ENCODE measurements at regions not wholly inside any gene's neighbourhood (a gene's known extent, or its start where the extent isn't known, plus 50 kb on each side); places are given as distances from the start of the nearest gene placed in this dataset.

GRCh38 chr4:115357776-115358175 is 244.4 kb upstream of the NDST4 start:
- TF ChIP-seq EZH2 (IDR thresholded peaks at IDR 0.05; ENCODE audit: insufficient read depth, poor library complexity, severe bottlenecking) (no peak), EZH2phosphoT487 (IDR thresholded peaks at IDR 0.05; ENCODE audit: insufficient read depth, low read depth) (no peak)

Data from GM23248 (cell line).